ENCODE measurements at regions not wholly inside any gene's neighbourhood (a gene's known extent, or its start where the extent isn't known, plus 50 kb on each side); places are given as distances from the start of the nearest gene placed in this dataset.

DNA sequence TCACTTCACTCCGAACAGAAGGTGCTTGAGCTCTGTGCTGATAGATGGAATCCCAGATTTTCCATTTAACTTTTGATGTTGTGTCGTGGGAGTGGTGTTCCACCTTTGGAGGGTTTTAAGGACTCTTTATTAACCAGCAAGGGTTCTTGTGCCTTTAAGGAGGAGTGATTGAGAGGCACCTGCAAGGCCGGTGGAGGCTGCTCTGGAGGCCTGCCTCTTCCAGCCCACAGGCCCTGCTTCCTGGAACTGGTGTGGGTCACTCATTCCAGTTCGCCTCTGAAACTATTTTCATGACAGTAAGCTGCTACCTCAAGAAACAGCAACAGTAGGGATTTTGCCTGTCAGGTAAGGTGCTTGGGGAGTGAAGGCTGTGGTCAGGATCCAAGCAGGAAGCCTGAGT, 58.8 kb upstream of the APCDD1L start:
- Histone ChIP-seq H4K5ac (ENCODE audit: low read depth, low read length) (no peak overlapping the region), H3K4ac (ENCODE audit: low read depth, low read length) (peak overlapping the region; percentile 34; the same call in 1 of the 2 replicates), H3K9ac (ENCODE audit: low read depth, low read length) (no peak overlapping the region), H4K91ac (ENCODE audit: insufficient read depth, low read depth, low read length) (peak overlapping the region; percentile 5; the same call in 1 of the 2 replicates), H3K4me3 (ENCODE audit: insufficient read depth, low read depth, low read length) (no peak overlapping the region), H3K79me1 (ENCODE audit: low read depth in 1 of 2, low read length in 2 of 2) (no peaks in the 10 kb centered on the region; a peak in 1 of 4 replicates), H3K14ac (replicated peaks; ENCODE audit: low read depth, low read length) (no peak overlapping the region), H3K4me2 (ENCODE audit: low read depth, low read length) (no peak overlapping the region), H2BK15ac (ENCODE audit: low read depth, low read length) (peak overlapping the region; percentile 72; the same call in 2 of the 3 replicates), H3K18ac (ENCODE audit: low read depth, low read length) (no peak overlapping the region; the same call in 1 of the 2 replicates), H2AK5ac (ENCODE audit: low read depth, low read length) (peak overlapping the region; percentile 97), H3K9me1 (ENCODE audit: insufficient read depth, low read length) (0 out of 2 replicates have a peak, but pooled peaks cover 7% of the 10 kb centered on the region), H3K27ac (ENCODE audit: insufficient read depth, low read length) (no peak overlapping the region), H4K20me1 (ENCODE audit: insufficient read depth, low read length) (no peaks in the 10 kb centered on the region), H2AFZ (replicated peaks; ENCODE audit: low read length, poor library complexity) (no peak overlapping the region), H2BK120ac (ENCODE audit: low read depth, low read length) (peak overlapping the region; percentile 26; the same call in 1 of the 2 replicates), H3K23ac (ENCODE audit: low read depth, low read length) (no peak overlapping the region), H2AK9ac (replicated peaks; ENCODE audit: low read depth, low read length, poor library complexity) (no peak overlapping the region), H2BK20ac (ENCODE audit: low read depth, low read length) (peak overlapping the region; percentile 53; the same call in 1 of the 2 replicates), H3K36me3 (ENCODE audit: control insufficient read depth, insufficient read depth, low read length) (no peaks in the 10 kb centered on the region), H4K8ac (ENCODE audit: low read depth in 2 of 2, low read length in 2 of 2) (no peak overlapping the region), H2BK5ac (ENCODE audit: low read depth, low read length, poor library complexity, severe bottlenecking) (no peak overlapping the region), H3K9me3 (ENCODE audit: control insufficient read depth, insufficient read depth, low read length) (no peaks in the 10 kb centered on the region), H3K27me3 (ENCODE audit: control insufficient read depth, insufficient read depth, low read length) (peaks cover 4% of the 10 kb centered on the region; the same call in 1 of the 2 replicates), H3K4me1 (ENCODE audit: control insufficient read depth, insufficient read depth, low read length) (peaks cover 13% of the 10 kb centered on the region), H3K56ac (ENCODE audit: extremely low read depth, insufficient read depth, low read length) (no peak overlapping the region)
- no TSS peak for BruUV-seq (replicated peaks)
- WGBS, 2 experiments (ENCODE audit: extremely low coverage in 2 of 2, insufficient read length in 1 of 2) = 90% methylated on average over 2 of the region's 4 CpGs; no CpG with 5 or more reads in 1 of the 2 experiments
- TF ChIP-seq SMC3 (IDR thresholded peaks at IDR 0.05; ENCODE audit: low read depth, low read length) = no peak
- TF ChIP-seq RCOR1 (IDR thresholded peaks at IDR 0.05; ENCODE audit: insufficient replicate concordance, low read length) = no peak
- no peak for TF ChIP-seq FOS (IDR thresholded peaks at IDR 0.05; ENCODE audit: low read depth, low read length)
- TF ChIP-seq, protein P1, sequence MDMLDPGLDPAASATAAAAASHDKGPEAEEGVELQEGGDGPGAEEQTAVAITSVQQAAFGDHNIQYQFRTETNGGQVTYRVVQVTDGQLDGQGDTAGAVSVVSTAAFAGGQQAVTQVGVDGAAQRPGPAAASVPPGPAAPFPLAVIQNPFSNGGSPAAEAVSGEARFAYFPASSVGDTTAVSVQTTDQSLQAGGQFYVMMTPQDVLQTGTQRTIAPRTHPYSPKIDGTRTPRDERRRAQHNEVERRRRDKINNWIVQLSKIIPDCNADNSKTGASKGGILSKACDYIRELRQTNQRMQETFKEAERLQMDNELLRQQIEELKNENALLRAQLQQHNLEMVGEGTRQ (IDR thresholded peaks at IDR 0.05; ENCODE audit: low read depth, low read length) = no peak
- no peak for TF ChIP-seq CEBPB (IDR thresholded peaks at IDR 0.05; ENCODE audit: low read depth, low read length)
- TF ChIP-seq MAFK (IDR thresholded peaks at IDR 0.05; ENCODE audit: low read depth, low read length) = no peak
- no peak for TF ChIP-seq NFE2L2 (IDR thresholded peaks at IDR 0.05; ENCODE audit: low read depth, low read length)
- TF ChIP-seq MAZ (IDR thresholded peaks at IDR 0.05; ENCODE audit: borderline replicate concordance, low read depth, low read length) = no peak
- TF ChIP-seq RFX5 (IDR thresholded peaks at IDR 0.05; ENCODE audit: low read depth, low read length) = no peak
- TF ChIP-seq RAD21 (IDR thresholded peaks at IDR 0.05; ENCODE audit: low read length) = no peak
- TF ChIP-seq MXI1 (IDR thresholded peaks at IDR 0.05; ENCODE audit: borderline replicate concordance, low read depth, low read length) = no peak
- POLR2A ChIA-PET (ENCODE audit: unreplicated experiment) = no interaction called here
- no peak for ATAC-seq (ENCODE audit: low read depth)
- in situ Hi-C loops (cut with MboI; ENCODE audit: low sequenced_read_pairs) (no loop called here), dilution Hi-C loops (cut with HindIII; ENCODE audit: low sequenced_read_pairs, unreplicated experiment) (no loop called here), intact Hi-C loops (cut with micrococcal nuclease) (loop anchor here (5.0 kb wide), 1 partner anchor 78 kb away; the partner anchor contains the start of gene STX16)
- CTCF ChIA-PET = no interaction called here
- no peak for DNase-seq

All from IMR-90 (cell line).